ENCODE measurements at regions not wholly inside any gene's neighbourhood (a gene's known extent, or its start where the extent isn't known, plus 50 kb on each side); places are given as distances from the start of the nearest gene placed in this dataset.

DNA sequence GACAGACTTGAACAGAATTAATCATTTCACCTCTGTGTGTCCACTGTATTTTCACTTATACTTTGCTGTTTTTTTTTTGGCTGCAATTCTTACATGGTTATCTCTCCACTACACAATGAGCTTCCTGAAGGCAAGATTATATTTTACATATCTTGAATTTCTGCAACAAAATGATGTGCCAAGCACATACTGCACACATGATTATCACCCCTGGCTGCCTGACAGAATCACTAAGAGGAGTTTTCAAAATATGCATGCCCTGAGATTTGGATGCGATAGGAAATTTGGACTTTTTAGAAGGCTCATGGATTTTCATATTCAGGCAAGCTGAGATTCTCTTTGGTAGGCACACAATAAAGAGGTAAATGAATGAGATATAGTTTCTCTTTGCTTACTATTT lies 1162.1 kb upstream of the IGFBP7 start:
- no peak for DNase-seq (ENCODE audit: low spot score)

DNA sequence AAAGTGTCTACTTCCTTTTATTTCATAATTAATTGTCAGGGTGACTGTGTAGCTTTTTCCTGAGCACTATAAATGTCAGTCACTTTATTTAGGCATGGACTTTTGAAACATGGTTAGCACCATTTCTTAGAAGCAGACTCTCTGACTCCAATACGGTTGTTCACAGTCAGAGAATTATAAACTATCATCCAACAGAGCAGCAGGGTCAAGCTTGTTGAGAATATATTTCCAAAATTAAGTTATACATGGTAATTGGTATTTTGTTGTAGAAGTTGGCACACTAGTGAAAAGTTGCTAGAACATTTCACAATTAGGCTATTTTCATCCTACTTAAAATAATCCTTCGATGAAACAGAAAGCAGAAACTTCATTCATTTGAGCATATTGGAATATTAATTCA lies 1155.5 kb upstream of the IGFBP7 start:
- no peak for DNase-seq (ENCODE audit: low spot score)
- in situ Hi-C loops (cut with HindIII; ENCODE audit: low sequenced_read_pairs): no loop called here

More for the DNA sequence above, 1162.1 kb upstream of the IGFBP7 start:
- in situ Hi-C loops (cut with HindIII; ENCODE audit: low sequenced_read_pairs): no loop called here

DNA sequence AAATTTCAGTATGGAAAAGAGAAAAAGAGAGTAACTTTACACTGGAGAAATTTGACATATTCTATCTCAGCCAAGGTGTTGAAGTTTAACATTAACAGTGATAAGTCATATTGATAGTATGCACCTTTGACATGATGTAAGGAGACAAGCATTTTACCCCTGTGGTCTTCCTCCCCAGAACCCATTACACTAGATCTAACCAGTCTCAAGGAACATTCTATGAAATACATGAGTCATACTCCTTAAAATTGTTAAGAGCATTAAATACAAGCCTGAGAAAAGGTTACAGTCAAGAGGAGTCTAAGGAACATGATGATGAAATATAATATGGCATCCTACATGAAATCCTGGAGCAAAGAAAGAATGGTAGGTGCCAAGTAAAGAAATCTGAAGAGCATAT lies 1151.3 kb upstream of the IGFBP7 start:
- in situ Hi-C loops (cut with HindIII; ENCODE audit: low sequenced_read_pairs): no loop called here

DNA sequence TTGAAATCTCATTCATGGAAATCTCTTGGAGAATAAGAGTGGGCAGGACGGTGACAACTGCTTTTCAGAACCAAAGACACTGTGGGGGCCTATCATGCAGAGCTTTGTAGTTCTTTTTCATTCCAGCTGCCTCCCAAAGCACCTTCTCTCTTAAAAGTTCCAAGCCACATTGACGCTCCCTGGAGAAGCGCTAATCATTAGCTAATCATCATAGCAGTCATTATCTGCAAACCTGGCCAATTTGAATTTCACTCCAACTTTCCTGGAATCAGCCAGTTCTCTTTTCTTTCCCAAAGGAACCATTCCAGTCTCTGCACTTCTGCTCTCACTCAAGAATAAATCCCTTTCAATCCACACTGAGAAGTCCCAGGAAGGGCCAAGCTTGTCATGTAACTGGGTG lies 1144.1 kb upstream of the IGFBP7 start:
- in situ Hi-C loops (cut with HindIII; ENCODE audit: low sequenced_read_pairs): no loop called here
- no peak for DNase-seq (ENCODE audit: low spot score)

More for the DNA sequence above, 1151.3 kb upstream of the IGFBP7 start:
- no peak for DNase-seq (ENCODE audit: low spot score)

DNA sequence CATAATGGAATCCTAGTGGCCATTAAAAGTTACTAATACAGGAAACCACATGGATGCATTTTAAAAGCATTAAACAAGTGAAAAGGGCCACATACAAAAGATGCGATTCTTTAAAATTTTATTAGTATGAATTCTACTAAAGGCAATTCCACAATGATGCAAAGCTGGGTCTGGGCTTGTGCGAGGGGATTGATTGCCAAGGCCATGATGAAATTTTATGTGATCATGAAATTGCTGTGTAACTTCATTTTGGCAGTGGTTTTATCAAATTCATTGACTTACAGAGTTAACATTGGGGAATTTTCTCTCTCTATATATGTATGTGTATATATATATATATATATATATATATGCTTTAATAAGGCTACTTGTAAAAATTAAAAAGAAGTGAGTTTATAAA lies 1142.5 kb upstream of the IGFBP7 start:
- in situ Hi-C loops (cut with HindIII; ENCODE audit: low sequenced_read_pairs): no loop called here
- DNase-seq (ENCODE audit: low spot score): no peak

DNA sequence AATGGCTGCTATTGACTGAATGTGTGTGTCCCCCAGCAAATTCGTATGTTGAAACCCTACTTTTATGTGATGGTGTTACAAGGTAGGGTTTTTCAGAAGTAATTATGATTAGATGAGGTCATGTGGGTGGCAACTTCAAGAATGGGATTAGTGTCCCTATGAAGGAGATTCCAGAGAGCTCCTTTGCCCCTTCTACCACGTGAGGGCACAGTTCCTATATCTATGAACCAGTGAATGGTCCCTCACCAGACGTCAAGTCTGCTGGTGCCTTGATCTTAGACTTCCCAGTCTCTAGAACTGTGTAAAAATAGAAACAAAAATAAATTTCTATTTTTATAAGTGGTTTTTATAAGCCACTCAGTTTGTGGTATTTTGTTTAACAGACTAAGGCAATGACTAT lies 1137.6 kb upstream of the IGFBP7 start:
- DNase-seq (ENCODE audit: low spot score): no peak
- in situ Hi-C loops (cut with HindIII; ENCODE audit: low sequenced_read_pairs): no loop called here

DNA sequence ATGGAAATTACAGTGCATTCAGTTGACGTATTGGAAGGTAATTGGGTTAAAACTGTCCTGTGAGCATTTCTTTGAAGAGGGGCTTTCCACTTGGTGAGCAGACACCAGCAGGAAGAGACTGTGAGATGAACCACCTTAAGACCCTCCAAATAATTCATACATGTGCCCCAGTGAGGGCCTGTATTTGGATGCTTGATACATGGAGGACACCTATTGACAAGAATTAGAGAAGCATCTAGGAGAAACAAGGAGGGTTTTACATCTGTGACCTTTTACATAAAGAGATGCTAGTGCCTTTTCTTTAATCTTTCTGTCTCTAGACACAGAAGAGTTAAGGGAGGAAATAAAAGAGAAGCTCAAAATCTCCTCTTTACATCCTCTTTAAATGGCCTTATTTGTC lies 1115.3 kb upstream of the IGFBP7 start:
- DNase-seq (ENCODE audit: low spot score): no peak
- in situ Hi-C loops (cut with HindIII; ENCODE audit: low sequenced_read_pairs): no loop called here

DNA sequence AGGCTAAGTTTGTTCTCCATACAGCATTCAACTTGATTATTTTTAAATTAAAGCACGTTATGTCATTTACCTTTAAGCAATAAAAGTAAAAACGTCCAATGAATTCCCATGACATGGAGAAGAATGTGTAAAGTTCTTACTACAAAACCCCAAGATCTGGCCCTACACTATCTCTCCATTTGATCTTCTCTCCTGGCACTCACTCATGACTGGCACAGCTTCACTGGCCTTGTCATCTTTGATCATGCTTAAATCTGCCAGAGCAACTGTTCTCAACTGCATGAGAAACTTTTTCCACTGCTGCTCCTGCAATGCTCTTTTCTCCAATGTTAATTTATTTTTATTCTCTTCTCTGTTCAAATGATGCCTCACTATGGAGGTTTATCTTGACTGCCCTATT lies 1109.0 kb upstream of the IGFBP7 start:
- DNase-seq (ENCODE audit: low spot score): no peak
- in situ Hi-C loops (cut with HindIII; ENCODE audit: low sequenced_read_pairs): no loop called here

DNA sequence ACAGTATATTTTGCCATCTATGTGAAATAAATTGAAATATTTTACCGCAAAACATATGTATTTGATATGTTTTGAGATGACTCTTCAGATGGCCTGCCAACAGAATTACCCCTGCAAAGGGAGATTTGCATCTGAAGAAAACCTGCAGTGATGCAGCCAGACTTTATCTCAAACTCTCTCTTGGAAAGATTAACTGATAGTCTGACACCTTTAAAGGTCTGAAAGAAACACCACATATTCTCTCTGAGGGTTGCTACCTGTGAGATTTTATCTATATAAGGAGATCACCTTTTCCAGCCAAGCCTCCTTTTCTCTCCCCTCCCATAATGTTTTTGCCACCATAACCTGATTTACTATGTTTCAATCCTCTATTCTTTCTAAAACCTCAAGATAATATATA lies 1106.3 kb upstream of the IGFBP7 start:
- in situ Hi-C loops (cut with HindIII; ENCODE audit: low sequenced_read_pairs): no loop called here
- DNase-seq (ENCODE audit: low spot score): no peak

DNA sequence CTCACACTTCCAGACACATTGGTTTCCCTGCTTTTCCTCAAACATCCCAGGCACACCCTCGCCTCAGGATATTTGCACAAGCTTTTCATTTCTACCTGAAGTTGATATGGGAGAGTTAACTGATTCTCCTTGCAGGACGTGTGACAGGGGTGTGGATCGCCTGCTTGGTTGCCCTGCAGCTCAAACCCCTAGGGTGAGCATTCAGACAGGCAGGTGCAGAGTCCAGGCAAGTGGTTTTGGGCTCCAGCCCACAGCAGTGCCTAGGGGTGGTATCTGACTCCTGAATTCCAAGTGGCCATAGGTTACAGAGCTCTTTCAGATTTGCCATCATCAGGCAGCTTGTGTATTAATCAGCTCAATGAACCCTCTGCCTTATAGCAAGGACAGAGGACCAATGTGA lies 1104.2 kb upstream of the IGFBP7 start:
- DNase-seq (ENCODE audit: low spot score): no peak
- in situ Hi-C loops (cut with HindIII; ENCODE audit: low sequenced_read_pairs): no loop called here

DNA sequence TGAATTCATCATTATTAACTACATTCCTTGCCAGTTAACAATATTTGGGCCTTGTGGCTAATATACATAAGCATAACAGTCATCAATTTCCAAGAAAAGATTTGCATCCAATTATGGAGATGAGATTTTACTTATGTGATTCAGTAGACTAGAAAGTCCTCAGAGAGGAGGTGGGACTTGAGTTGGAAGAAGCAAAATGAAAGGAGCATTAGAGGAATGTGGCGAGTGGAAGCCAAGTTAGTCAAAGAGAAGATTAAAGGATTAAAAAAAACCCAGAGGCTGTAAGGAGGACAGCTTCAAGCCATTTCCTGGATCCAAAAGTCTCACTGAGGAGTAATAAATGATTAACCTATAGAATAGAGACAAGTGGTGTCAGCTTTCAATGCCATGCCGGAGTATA lies 1099.4 kb upstream of the IGFBP7 start:
- in situ Hi-C loops (cut with HindIII; ENCODE audit: low sequenced_read_pairs): no loop called here
- DNase-seq (ENCODE audit: low spot score): no peak

DNA sequence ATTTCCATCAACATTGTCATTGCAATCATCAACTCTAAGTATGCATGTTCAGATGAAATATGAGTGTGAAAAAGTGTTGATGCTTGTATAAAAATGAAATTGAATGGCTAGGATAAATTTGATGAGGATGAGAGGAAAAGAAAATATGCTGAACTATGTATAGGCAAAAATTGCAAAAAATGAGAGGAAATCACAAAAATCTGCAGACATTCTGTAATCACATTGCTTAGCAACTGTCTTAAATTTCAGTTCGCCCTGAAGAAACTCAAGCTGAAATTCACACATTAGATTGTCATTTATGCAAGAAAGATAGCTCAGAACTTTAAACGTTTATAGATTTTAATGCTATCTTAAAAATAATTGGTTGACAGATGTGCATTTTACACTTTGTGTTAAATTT lies 1098.8 kb upstream of the IGFBP7 start:
- no peak for DNase-seq (ENCODE audit: low spot score)
- in situ Hi-C loops (cut with HindIII; ENCODE audit: low sequenced_read_pairs): no loop called here

DNA sequence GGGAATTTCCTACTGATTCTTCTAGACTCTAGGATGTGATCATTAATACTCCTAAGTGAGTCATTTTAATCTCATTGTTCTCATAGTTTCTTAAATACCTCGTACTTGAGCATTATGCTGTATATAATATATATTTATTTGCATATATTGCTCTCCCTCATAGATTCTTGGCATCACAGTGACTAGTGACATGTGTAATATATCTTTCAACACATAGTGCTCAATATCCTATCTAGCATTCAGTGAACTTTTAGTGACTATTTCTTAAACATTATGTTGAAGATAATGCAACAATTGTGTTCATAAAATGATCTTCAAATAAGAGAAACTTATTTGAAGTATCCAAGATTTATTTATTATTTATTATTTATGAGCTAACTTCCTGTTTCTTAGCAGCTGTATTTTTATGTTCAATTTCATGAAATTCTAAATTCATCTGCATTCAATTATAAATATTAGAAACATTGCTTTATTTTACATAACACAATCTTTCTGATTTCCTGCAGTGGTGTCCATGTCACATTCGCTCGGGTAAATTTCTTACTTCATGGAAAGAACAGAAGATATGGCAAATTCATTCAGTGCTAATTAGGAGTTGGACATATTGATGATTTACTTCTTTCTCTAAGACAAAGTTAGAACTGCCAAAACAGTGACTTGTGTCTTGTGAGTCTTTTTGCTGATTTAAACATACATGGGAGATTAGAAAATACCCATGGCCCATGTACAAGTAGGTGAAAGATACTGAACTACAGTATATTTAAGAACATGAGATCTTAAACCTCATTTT lies 1095.5 kb upstream of the IGFBP7 start:
- in situ Hi-C loops (cut with HindIII; ENCODE audit: low sequenced_read_pairs): no loop called here
- DNase-seq (ENCODE audit: low spot score): no peak

DNA sequence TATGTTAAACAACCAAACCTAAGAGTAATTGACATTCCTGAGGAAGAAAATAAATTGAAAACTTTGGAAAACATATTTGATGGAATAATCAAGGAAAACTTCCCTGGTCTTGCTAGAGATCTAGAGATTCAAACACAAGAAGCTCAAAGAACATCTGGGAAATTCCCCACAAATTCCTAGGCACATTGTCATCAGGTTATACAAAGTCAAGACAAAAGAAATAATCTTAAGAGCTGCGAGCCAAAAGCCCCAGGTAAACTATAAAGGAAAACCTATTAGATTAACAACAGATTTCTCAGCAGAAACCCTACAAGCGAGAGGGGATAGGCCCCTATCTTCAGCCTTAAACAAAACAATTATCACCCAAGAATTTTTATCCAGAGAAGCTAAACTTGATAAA lies 1082.0 kb upstream of the IGFBP7 start:
- no peak for DNase-seq (ENCODE audit: low spot score)
- in situ Hi-C loops (cut with HindIII; ENCODE audit: low sequenced_read_pairs): no loop called here

DNA sequence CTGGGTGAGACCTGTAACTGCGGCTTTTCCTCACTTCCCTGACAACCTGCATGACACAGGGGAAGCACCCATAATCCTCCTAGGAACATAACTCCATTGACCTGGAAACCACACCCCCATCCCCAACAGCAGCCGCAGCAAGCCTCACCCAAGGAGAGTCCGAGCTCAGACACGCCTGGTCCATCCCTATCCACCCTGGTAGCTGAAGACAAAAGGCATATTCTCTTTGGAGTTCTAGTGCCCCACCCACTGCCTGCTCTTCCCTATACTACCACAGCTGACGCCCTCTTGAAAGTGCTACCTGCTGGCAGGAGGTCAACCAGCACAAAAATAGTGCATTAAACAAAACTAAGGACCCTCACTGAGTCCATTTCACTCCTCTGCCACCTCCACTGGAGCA lies 1080.9 kb upstream of the IGFBP7 start:
- DNase-seq (ENCODE audit: low spot score): no peak
- in situ Hi-C loops (cut with HindIII; ENCODE audit: low sequenced_read_pairs): no loop called here

DNA sequence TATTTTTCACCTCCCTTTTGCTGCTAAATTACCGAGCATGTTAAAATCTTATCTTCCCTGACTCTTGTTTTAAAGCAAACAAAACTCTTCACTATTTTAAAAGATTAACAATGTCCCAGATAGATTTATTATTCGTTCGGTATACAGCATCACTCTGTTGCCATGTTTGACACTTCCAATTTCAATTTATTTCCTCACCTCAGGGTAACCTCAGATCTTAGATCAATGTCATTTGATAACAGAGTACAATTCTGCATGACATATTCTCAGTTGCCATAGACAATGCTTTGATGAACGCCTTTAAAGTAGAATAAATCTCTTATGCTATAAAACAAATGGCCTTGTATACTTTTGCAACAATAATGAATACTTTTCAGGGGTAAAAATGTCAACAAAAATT lies 1078.1 kb upstream of the IGFBP7 start:
- in situ Hi-C loops (cut with HindIII; ENCODE audit: low sequenced_read_pairs): no loop called here
- DNase-seq (ENCODE audit: low spot score): no peak

DNA sequence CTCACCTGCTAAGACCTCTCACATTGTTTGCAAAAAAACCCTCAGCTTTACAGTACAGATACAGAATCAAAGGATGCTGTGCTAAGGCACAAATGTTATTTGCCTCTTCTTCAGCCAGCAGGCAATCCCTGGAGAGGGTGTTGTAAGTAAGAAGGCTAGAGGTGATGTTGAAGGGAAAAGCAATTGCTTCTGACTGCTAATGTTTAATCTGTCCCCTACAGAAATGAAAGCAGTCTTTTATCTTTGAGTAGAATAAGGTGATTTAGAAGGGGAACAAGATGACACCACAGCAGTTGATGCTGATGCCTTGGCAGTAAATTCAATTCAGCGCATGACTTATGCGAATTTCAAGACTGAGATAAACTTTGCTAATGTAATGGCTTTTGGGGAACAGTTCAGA lies 1064.8 kb upstream of the IGFBP7 start:
- DNase-seq (ENCODE audit: low spot score): no peak
- in situ Hi-C loops (cut with HindIII; ENCODE audit: low sequenced_read_pairs): no loop called here

DNA sequence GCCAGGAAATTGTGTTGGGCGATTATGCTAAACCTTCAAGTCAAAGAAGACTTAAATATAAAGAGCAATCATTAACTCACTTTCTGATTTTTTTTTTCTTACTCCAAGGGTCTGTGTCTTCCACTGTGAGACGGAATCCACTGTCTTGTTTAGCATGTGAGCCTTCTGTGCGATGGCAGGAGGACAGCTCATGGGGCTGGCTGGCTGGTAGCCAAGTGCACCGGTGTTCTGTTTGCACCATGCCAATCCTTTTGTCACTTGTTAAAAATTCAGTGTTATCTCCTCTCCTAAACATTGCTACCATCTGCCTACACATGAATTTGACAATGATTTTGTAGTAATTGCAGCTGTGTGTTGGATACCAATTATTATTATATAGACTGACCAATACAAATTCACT lies 1056.3 kb upstream of the IGFBP7 start:
- in situ Hi-C loops (cut with HindIII; ENCODE audit: low sequenced_read_pairs): no loop called here
- DNase-seq (ENCODE audit: low spot score): peak; percentile 74

DNA sequence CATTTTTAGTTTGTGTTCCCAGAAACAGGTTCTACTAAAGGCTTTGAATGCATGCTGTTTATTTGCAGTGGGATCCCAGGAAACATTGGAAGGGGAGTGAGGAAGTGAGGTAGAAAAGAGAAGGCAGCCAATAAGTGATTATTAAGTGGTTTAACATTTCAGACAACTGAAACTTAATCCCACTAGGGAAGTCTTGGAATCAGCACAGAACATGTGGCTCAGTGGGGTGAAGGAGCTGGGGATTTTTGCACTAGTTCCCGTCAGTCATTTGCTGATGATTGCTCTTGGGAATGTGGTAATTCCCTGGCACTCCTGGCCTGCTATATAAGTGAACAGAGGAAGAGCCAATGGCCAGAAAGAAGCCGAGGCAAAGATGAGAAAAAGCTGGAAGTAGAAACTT lies 1053.0 kb upstream of the IGFBP7 start:
- in situ Hi-C loops (cut with HindIII; ENCODE audit: low sequenced_read_pairs): no loop called here
- no peak for DNase-seq (ENCODE audit: low spot score)

DNA sequence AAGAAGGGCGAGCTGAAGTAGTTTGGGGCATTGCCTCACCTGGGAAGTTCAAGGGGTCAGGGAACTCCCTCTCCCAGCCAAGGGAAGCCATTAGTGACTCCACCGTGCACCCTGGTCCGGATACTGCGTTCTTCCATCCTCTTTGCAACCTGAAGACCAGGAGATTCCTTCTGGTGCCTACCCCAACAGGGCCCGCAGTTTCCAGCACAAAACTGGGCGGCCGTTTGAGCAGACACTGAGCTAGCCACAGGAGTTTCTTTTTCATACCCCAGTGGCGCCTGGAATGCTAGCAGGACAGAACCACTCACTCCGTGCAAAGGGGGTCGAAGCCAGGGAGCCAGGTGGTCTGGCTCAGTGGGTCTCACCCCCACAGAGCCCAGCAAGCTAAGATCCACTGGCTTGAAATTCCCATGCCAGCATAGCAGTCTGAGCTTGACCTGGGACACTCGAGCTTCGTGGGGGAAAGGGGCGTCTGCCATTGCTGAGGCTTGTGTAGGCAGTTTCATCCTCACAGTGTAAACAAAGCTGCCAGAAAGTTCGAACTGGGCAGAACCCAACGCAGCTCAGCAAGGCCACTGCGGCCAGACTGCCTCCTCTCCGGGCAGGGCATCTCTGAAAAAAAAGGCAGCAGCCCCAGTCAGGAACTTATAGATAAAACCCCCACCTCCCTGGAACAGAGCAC lies 1039.4 kb upstream of the IGFBP7 start:
- no peak for DNase-seq (ENCODE audit: low spot score)
- in situ Hi-C loops (cut with HindIII; ENCODE audit: low sequenced_read_pairs): no loop called here

DNA sequence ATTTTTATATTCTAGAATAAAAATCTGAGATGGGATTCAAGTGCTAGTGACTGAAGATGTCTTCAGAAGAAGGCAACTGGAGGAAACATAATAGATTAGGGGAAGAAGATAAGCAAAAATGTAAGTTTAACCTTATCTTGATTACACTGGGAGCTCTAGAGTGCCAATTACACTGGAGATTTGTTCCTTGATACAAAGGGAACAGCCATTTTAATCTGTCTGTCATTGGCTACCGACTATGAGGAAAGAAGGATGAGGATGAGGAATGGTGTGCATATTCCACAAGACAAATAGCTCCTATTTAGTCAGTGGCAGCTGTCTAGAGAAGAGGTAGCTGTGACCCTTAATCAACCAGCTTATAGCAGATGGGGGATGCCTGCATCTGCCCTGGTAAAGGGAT lies 1034.5 kb upstream of the IGFBP7 start:
- no peak for DNase-seq (ENCODE audit: low spot score)

More for the DNA sequence above, 1034.5 kb upstream of the IGFBP7 start:
- in situ Hi-C loops (cut with HindIII; ENCODE audit: low sequenced_read_pairs): no loop called here

Data from G401 (cell line).